Peyer's patch (tissue), 4 donors: ENCODE measurements at regions not wholly inside any gene's neighbourhood (a gene's known extent, or its start where the extent isn't known, plus 50 kb on each side); places are given as distances from the start of the nearest gene placed in this dataset.

Experiments
- POLR2A ChIP-seq, 2 donors: fragments of 450-650 bp; IDR thresholded peaks; one replicate each; pipeline ENCODE4 v1.5.1; 2017; ENCODE audit warnings: antibody characterized with exemption in 2 of 2, mild to moderate bottlenecking in 2 of 2, moderate library complexity in 2 of 2
- TF ChIP-seq, protein P1 (sequence below), 6 experiments: fragments of 450-650 bp in 4 of 6; fragments of 200-600 bp in 2 of 6; sonication (generic) in 1 of 6; IDR thresholded peaks; one replicate each; pipeline ENCODE4 v1.5.1; 2017 to 2019; ENCODE audit warnings: antibody characterized with exemption in 6 of 6, mild to moderate bottlenecking in 3 of 6, moderate library complexity in 1 of 6

DNA sequence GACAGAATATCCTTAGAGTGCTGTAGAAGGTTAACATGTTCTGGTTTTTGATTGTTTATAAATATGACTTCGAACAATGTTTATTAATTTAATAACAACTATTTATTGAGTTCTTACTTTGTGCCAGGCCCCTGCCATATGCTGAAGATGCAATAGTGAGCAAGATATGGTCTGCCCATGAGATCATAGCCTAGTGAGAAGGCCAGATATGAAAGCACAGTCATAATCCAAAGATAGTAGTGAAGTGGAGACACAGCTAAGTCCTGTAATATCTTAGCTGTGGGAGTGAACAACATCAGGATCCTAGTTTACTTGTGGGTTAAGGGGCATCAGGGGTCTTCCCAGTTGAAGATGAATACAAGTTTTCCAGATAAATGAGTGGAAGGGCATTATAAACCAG, 189.4 kb upstream of the FBXO33 start:
- TF ChIP-seq, protein P1, sequence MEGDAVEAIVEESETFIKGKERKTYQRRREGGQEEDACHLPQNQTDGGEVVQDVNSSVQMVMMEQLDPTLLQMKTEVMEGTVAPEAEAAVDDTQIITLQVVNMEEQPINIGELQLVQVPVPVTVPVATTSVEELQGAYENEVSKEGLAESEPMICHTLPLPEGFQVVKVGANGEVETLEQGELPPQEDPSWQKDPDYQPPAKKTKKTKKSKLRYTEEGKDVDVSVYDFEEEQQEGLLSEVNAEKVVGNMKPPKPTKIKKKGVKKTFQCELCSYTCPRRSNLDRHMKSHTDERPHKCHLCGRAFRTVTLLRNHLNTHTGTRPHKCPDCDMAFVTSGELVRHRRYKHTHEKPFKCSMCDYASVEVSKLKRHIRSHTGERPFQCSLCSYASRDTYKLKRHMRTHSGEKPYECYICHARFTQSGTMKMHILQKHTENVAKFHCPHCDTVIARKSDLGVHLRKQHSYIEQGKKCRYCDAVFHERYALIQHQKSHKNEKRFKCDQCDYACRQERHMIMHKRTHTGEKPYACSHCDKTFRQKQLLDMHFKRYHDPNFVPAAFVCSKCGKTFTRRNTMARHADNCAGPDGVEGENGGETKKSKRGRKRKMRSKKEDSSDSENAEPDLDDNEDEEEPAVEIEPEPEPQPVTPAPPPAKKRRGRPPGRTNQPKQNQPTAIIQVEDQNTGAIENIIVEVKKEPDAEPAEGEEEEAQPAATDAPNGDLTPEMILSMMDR (IDR thresholded peaks at IDR 0.05): no peak
- no peak for TF ChIP-seq POLR2A (IDR thresholded peaks at IDR 0.05)
